SK-N-SH treated with all-trans-retinoic acid at 6 μM for 48 hours (cell line): ENCODE measurements at regions not wholly inside any gene's neighbourhood (a gene's known extent, or its start where the extent isn't known, plus 50 kb on each side); places are given as distances from the start of the nearest gene placed in this dataset.

ENCODE experiments used
- ATAC-seq: fragments of 200-7000 bp; cut with Tn5 transposase; 3 replicates; pipeline ENCODE4 v1.9.1; 2020; ENCODE audit warnings: mild to moderate bottlenecking, moderate library complexity
- ARNTL ChIP-seq: fragments of 450-650 bp; formaldehyde crosslinking; IDR thresholded peaks from 2 replicates; pipeline ENCODE4 v1.5.0; 2020; ENCODE audit warnings: low read depth, mild to moderate bottlenecking, moderate library complexity, borderline replicate concordance
- BACH2 ChIP-seq: fragments of 250-450 bp; sonication (Bioruptor Pico); IDR thresholded peaks from 2 replicates; pipeline ENCODE4 v1.9.0; 2021; ENCODE audit warnings: mild to moderate bottlenecking, borderline replicate concordance
- CREB5 ChIP-seq: fragments of 250-450 bp; sonication (Bioruptor Pico); IDR thresholded peaks from 2 replicates; pipeline ENCODE4 v1.5.1; 2020; ENCODE audit warnings: low read depth, mild to moderate bottlenecking, moderate library complexity
- CSDC2 ChIP-seq: fragments of 250-450 bp; sonication (Bioruptor Pico); IDR thresholded peaks from 2 replicates; pipeline ENCODE4 v1.5.0; 2020; ENCODE audit warnings: mild to moderate bottlenecking, moderate library complexity
- CSRNP3 ChIP-seq: fragments of 250-450 bp; sonication (Bioruptor Pico); IDR thresholded peaks from 2 replicates; pipeline ENCODE4 v1.5.1; 2021; ENCODE audit warnings: mild to moderate bottlenecking, moderate library complexity
- ESRRG ChIP-seq: fragments of 250-450 bp; sonication (Bioruptor Pico); IDR thresholded peaks from 2 replicates; pipeline ENCODE4 v1.6.1; 2021; ENCODE audit warnings: mild to moderate bottlenecking
- GLIS3 ChIP-seq: fragments of 250-450 bp; sonication (Bioruptor Pico); IDR thresholded peaks from 2 replicates; pipeline ENCODE4 v1.5.0; 2020; ENCODE audit warnings: mild to moderate bottlenecking, moderate library complexity
- ISL1 ChIP-seq: fragments of 250-450 bp; sonication (Bioruptor Pico); IDR thresholded peaks from 2 replicates; pipeline ENCODE4 v2.1.2; 2022; ENCODE audit warnings: mild to moderate bottlenecking, moderate library complexity
- OSR1 ChIP-seq: fragments of 250-450 bp; sonication (Bioruptor Pico); IDR thresholded peaks from 2 replicates; pipeline ENCODE4 v1.8.0; 2022; ENCODE audit warnings: moderate library complexity, mild to moderate bottlenecking, inconsistent platforms
- PATZ1 ChIP-seq: fragments of 250-450 bp; sonication (Bioruptor Pico); IDR thresholded peaks from 2 replicates; pipeline ENCODE4 v1.8.0; 2020; ENCODE audit warnings: mild to moderate bottlenecking, moderate library complexity, borderline replicate concordance
- POU6F1 ChIP-seq: fragments of 250-450 bp; sonication (Bioruptor Pico); IDR thresholded peaks from 2 replicates; pipeline ENCODE4 v1.8.0; 2021; ENCODE audit warnings: low read depth, mild to moderate bottlenecking, moderate library complexity, borderline replicate concordance
- PPARA ChIP-seq: fragments of 250-450 bp; sonication (Bioruptor Pico); IDR thresholded peaks from 2 replicates; pipeline ENCODE4 v1.5.0; 2020; ENCODE audit warnings: mild to moderate bottlenecking, borderline replicate concordance
- RARB ChIP-seq: fragments of 250-450 bp; sonication (Bioruptor Pico); IDR thresholded peaks from 2 replicates; pipeline ENCODE4 v1.8.0; 2021; ENCODE audit warnings: mild to moderate bottlenecking, moderate library complexity
- SNAI2 ChIP-seq: fragments of 250-450 bp; sonication (Bioruptor Pico); IDR thresholded peaks from 2 replicates; pipeline ENCODE4 v1.5.0; 2020; ENCODE audit warnings: mild to moderate bottlenecking, moderate library complexity
- TCF4 ChIP-seq: fragments of 250-450 bp; sonication (Bioruptor Pico); IDR thresholded peaks from 2 replicates; pipeline ENCODE4 v1.8.0; 2021; ENCODE audit warnings: mild to moderate bottlenecking, moderate library complexity, borderline replicate concordance
- TOX ChIP-seq: fragments of 250-450 bp; sonication (Bioruptor Pico); IDR thresholded peaks from 2 replicates; pipeline ENCODE4 v1.8.0; 2021; ENCODE audit warnings: mild to moderate bottlenecking, moderate library complexity, borderline replicate concordance
- TSHZ2 ChIP-seq: fragments of 250-450 bp; sonication (Bioruptor Pico); IDR thresholded peaks from 2 replicates; pipeline ENCODE4 v1.5.0; 2020; ENCODE audit warnings: mild to moderate bottlenecking, moderate library complexity
- ZC3H10 ChIP-seq: fragments of 250-450 bp; sonication (Bioruptor Pico); IDR thresholded peaks from 2 replicates; pipeline ENCODE4 v1.5.1; 2021; ENCODE audit warnings: mild to moderate bottlenecking, moderate library complexity
- ZFP3 ChIP-seq: fragments of 250-450 bp; sonication (Bioruptor Pico); IDR thresholded peaks from 2 replicates; pipeline ENCODE4 v1.5.0; 2020; ENCODE audit warnings: mild to moderate bottlenecking, moderate library complexity
- ZNF565 ChIP-seq: fragments of 450-650 bp; formaldehyde crosslinking; conservative IDR thresholded peaks from 2 replicates; pipeline ENCODE4 v1.5.0; 2020; ENCODE audit warnings: low read depth, mild to moderate bottlenecking, moderate library complexity
- ZNF70 ChIP-seq: fragments of 450-650 bp; formaldehyde crosslinking; IDR thresholded peaks from 2 replicates; pipeline ENCODE4 v1.5.0; 2020; ENCODE audit warnings: mild to moderate bottlenecking, moderate library complexity
- ZNF8 ChIP-seq: fragments of 450-650 bp; formaldehyde crosslinking; IDR thresholded peaks from 2 replicates; pipeline ENCODE4 v1.5.0; 2020; ENCODE audit warnings: mild to moderate bottlenecking, moderate library complexity

GRCh38 chr9:82668689-82669199 lies 394.2 kb downstream of the RASEF start:
- ATAC-seq, result no peak
- no peak for TF ChIP-seq ARNTL (CRISPR knock-in tag)
- no peak for TF ChIP-seq ZNF70 (CRISPR knock-in tag)
- no peak for TF ChIP-seq TCF4
- TF ChIP-seq POU6F1 (CRISPR knock-in tag), result no peak
- no peak for TF ChIP-seq PPARA (CRISPR knock-in tag)
- no peak for TF ChIP-seq ISL1 (CRISPR knock-in tag)
- TF ChIP-seq ZNF565 (CRISPR knock-in tag), result no peak
- no peak for TF ChIP-seq CREB5 (CRISPR knock-in tag)
- no peak for TF ChIP-seq SNAI2 (CRISPR knock-in tag)
- TF ChIP-seq ZFP3 (CRISPR knock-in tag), result no peak
- TF ChIP-seq ESRRG (CRISPR knock-in tag), result no peak
- TF ChIP-seq CSDC2 (CRISPR knock-in tag), result no peak
- TF ChIP-seq OSR1 (CRISPR knock-in tag), result no peak
- no peak for TF ChIP-seq ZC3H10 (CRISPR knock-in tag)

- ATAC-seq, result no peak
- TF ChIP-seq CSRNP3 (CRISPR knock-in tag) (no peak), TCF4 (no peak), ZC3H10 (CRISPR knock-in tag) (no peak), GLIS3 (CRISPR knock-in tag) (no peak), ARNTL (CRISPR knock-in tag) (no peak), PPARA (CRISPR knock-in tag) (no peak), BACH2 (CRISPR knock-in tag) (no peak), CSDC2 (CRISPR knock-in tag) (no peak), RARB (CRISPR knock-in tag) (no peak), ZNF8 (CRISPR knock-in tag) (no peak), ZNF565 (CRISPR knock-in tag) (no peak), PATZ1 (CRISPR knock-in tag) (no peak), ESRRG (CRISPR knock-in tag) (no peak), TOX (CRISPR knock-in tag) (no peak), OSR1 (CRISPR knock-in tag) (no peak), CREB5 (CRISPR knock-in tag) (no peak), POU6F1 (CRISPR knock-in tag) (no peak), ZNF70 (CRISPR knock-in tag) (no peak), TSHZ2 (CRISPR knock-in tag) (no peak)
These were observed 392.9 kb downstream of the RASEF start for GRCh38 chr9:82670000-82670399.
